HG02943 (cell line): ENCODE measurements at regions not wholly inside any gene's neighbourhood (a gene's known extent, or its start where the extent isn't known, plus 50 kb on each side); places are given as distances from the start of the nearest gene placed in this dataset.

ENCODE experiments used
- ATAC-seq: cut with Tn5 transposase; IDR thresholded peaks from one replicate; pipeline ENCODE4 v1.9.1; 2021; ENCODE audit warnings: mild to moderate bottlenecking, low read depth, moderate library complexity; ENCODE audit not compliant: unreplicated experiment

DNA sequence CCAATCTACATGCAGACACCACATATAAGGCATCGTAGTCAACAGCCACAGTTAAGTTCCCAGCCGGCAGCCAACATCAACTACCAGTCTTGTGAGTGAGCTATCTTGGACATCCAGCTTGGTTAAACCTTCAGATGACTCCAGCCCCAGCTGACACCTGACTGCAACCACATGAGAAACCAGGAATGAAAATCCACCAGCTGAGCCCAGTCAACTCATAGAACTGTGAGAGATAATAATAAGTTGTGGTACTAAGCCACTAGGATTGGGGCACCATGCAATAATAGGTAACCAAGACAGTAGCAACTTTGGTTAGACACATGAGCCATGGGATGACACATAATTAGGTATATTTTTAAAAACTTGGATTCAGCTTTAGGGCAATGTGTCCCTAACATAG lies 188.1 kb upstream of the BCOR start:
- no peak for ATAC-seq

DNA sequence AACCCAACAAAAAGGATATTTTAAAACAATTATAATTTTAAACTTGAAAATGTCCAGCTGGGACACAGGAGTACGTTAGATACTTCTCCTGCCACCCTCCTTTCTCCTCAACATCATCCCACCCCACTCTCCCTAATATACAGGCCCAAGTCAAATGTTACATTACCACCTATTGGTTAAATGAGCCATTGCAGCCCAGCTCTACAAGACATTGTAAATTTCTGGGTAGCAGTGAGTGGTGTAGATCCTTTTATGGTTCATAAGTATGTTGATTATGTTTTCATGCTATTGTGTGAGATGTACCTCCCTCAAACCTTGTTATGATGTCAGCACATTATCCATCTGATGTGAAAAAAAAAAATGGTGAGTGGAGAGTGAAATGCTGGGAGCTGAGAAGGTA lies 187.1 kb upstream of the BCOR start:
- ATAC-seq = no peak

DNA sequence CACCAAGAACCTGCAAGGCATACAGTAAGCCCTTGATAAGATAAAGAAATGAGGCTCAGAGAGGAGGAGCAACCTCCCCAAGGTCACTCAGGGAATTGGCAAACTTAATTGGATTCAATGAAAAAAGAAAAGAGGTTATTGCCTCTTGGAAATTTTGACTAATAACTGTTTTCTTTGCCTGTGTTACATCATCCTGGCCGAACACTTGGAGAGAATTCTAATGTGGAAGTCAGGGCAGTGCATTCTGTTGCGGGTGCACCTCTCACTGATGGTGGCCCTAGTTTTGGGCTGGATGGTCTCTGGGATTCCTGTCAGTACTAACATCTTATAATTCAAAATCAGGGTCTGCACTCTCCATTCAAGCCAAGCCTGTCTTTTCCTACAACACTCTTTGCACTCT lies 186.2 kb upstream of the BCOR start:
- no peak for ATAC-seq

GRCh38 chrX:40282946-40283660 lies 185.3 kb upstream of the BCOR start:
- ATAC-seq = no peak

GRCh38 chrX:40282348-40282747 lies 184.6 kb upstream of the BCOR start:
- ATAC-seq = no peak

GRCh38 chrX:40281336-40282005 lies 183.7 kb upstream of the BCOR start:
- ATAC-seq = no peak

DNA sequence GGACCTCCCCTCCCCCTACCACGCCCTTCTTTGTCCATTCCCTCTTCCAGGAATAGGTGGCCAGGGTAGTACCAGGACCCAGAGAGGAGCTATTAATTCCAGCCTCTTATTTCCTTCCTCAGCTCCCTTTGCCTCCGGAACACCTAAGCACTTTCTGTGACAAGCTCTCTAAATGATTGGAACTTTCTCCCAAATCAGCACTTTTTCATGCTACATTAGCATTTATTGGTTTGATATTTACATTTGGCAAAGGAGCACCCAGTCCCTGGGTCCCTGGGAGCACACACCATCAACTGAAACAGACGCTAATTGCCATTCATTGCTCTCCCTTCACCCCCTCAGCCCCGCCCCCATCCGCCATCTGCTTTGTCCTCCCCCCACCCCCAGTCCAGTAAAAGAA lies 182.0 kb upstream of the BCOR start:
- no peak for ATAC-seq

DNA sequence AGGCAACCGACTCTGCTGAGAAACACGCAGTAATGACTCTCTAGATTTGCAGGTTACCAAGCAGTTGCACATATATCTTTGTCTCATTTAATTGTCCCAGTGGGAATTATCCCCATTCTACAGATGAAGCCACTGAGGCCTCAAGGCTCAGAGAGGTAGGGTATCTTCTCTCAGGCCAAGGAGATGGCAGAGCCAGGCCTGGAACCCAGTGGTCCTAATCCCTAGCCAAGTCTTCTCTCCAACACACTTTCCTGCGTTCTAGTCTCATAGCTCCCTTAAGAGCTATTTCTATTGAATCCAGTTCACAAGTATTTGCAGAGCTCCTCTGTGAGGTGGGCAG lies 181.3 kb upstream of the BCOR start:
- no peak for ATAC-seq

- ATAC-seq = no peak
These were observed 180.8 kb upstream of the BCOR start for GRCh38 chrX:40278340-40279090.

DNA sequence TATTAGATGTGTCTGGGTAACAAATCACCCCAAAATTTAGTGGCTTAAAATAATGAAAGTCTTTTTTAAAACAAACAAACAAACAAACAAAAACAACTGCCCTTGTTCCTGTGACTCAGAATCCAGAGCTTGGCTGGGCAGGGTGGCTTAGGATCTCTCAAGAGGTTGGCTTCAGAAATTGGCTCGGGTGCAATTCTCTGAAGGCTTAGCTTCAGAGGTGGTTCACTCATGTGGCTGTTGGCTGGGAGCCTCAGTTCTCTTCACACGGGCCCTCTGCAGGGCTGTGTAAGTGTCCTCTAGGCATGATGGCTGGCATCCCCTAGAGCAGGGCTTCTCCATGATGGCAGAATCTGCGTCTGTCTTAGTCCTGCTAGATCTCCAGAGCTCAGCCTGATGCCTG lies 179.9 kb upstream of the BCOR start:
- no peak for ATAC-seq

- no peak for ATAC-seq
These were observed 175.7 kb upstream of the BCOR start for GRCh38 chrX:40273356-40274050.

DNA sequence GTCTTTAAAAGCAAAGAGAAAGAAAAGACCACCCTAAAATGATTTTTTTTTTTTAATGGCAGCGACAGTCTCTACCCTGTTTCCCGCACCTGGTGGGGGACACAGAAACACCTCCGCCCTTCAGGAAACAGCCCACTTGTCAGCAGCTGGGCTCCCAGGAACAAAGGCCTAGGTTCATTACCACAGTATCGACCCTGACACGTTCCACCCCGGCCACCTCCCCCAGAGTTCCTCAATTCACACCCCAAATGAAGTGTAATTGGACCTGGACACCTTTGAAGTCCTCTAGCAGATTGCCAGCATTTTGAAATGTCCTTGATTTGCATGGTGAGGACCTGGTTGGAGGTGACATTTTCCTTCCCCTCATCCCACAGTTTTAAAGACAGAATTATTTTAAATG lies 175.0 kb upstream of the BCOR start:
- ATAC-seq = no peak

GRCh38 chrX:40272141-40272540 lies 174.4 kb upstream of the BCOR start:
- no peak for ATAC-seq

DNA sequence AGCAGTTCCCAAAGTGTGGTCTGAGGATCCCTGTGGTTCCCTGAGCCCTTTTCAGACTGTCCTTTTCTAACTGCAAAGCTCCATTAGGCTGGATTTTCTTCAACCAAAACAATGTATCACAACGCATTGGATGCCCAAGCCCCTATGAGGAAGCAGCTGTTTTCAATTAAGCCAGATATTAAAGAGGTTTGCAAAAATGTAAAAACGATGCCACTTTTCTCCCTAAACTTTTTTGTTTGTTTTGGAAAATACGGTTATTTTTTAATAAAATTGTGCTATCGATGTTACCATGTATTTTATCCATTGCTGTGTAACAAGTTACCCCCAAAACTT lies 170.4 kb upstream of the BCOR start:
- ATAC-seq = no peak

- ATAC-seq = no peak
These were observed 169.8 kb upstream of the BCOR start for GRCh38 chrX:40267334-40268187.

DNA sequence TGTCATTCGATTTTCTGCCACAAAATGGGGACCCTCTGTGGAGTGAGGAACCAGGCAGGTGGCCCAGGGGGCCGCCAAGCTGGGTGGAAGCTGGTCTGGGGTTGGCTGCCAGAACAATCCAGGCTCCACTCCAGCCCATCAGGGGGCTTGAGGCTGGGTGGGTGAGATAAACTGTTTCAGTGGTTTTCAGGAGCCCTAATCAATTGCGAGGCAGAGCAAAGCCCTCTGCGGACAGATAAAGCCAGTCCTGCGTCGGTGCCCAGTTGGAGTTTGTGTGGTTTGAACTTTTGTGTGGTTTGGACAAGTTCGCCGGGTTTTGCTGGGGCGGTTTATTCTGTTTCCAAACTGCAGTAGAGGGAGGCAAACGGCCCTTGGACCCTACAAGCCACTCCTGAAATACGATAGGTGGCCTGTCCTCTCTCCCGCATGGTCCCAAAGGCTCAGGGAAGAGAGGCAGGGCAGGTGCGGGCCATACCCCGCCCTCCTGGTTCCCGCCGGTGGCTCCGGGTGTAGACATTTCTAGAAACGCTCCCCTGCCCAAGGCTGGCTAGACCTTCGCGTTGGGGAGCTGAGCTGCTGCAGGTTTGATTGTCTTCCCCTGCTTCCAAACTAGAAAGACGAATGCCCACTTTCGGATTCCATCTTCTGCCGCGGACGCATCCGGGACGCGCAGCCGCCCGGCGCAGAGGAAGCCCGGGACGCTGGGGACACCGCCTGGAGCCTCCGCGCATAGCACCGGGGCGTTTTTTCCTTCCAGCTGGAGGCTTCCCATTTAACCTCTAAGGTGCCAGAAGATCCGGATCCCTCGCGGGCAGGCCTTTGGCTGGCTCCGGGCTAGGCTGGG lies 169.0 kb upstream of the BCOR start:
- ATAC-seq = no peak

DNA sequence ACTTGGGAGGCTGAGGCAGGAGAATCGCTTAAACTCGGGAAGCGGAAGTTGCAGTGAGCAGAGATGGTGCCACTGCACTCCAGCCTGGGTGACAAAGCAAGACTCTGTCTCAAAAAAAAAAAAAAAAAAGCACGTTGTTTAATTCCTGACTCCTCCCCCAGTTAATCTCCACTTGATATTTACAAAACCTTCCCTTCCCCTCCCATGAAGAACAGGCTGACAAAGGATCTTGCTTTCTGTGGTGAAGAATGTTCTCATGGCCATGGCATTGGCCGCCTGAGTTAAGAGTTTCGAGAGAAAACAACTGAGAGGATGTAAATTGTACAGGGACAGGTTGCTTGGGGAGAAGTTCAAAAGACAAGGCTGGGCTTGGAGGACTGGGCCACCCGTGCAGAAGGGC lies 168.2 kb upstream of the BCOR start:
- no peak for ATAC-seq

DNA sequence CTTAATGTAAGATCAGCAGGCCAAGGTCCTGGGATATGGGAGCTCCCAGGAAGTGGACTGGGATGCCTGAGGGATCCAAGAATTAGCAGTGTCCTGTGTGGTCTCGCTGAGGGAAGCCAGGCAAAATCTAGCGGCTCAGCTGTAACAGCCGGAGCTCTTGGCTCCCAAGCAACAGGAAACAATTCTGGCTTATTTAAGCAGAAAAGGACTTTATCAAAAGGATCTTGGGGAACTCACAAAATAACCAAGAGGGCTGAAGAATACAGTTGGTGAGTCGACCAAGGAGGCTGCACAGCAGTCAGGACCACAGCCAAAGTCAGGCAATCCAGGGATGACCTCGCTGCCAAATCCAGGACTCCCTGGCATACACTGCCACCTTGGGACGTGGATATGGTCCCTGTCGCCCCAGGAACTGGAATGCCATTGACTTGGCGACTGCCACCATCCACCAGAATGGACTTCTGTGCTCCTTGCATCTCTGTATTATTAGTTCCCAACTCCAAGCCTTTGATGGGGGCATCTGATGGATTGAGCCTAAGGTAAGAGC lies 165.3 kb upstream of the BCOR start:
- no peak for ATAC-seq
